HCT116 (cell line): ENCODE measurements at regions not wholly inside any gene's neighbourhood (a gene's known extent, or its start where the extent isn't known, plus 50 kb on each side); places are given as distances from the start of the nearest gene placed in this dataset.

Experiments
- ATAC-seq: fragments of 200-7000 bp; cut with Tn5 transposase; 2 replicates; pipeline ENCODE4 v1.9.1; 2020; ENCODE audit warnings: mild to moderate bottlenecking, moderate library complexity
- BruUV-seq: library from RNA; stranded (reverse); fragments of 400-500 nt; replicated peaks from 2 replicates; lab custom pipeline; 2021; lab: Mats Ljungman, UMichigan
- CTCF ChIA-PET: fragments of 300-600 bp; sonication (Branson Sonifier 250); formaldehyde crosslinking; loops from one replicate; lab custom pipeline; 2021; ENCODE audit warnings: antibody characterized with exemption; lab: Charles Lee
- POLR2A ChIA-PET: fragments of 300-600, 350-600 bp; sonication (Branson Sonifier 250); formaldehyde crosslinking; loops from one replicate; lab custom pipeline; 2021; ENCODE audit warnings: antibody characterized with exemption; lab: Charles Lee
- RAD21 ChIA-PET, 2 experiments: fragments of 300-600 bp; sonication (Branson Sonifier 250); formaldehyde crosslinking; loops; one replicate each; lab custom pipeline; 2023; ENCODE audit warnings: low total read pairs in 2 of 2; ENCODE audit not compliant: uncharacterized antibody in 2 of 2, unreplicated experiment in 2 of 2, low non-redundant PET in 1 of 2; lab: Charles Lee
- DNase-seq: peaks from one replicate; pipeline ENCODE4 v3.0.0-alpha.2; 2010; ENCODE audit warnings: low read depth, low spot score
- H2AFZ ChIP-seq: fragments of 200-600 bp; shearing (Covaris generic), sonication (generic); 2 replicates; pipeline ENCODE4 v1.6.1; 2017; ENCODE audit warnings: low read depth, mixed run types, mixed read lengths, antibody characterized with exemption, low read length; ENCODE audit not compliant: poor library complexity, severe bottlenecking
- H3K27ac ChIP-seq: 2 replicates; pipeline ENCODE4 v1.5.1; 2012; ENCODE audit warnings: low read depth, low read length
- H3K27me3 ChIP-seq: fragments of 200-600 bp; sonication (generic); 2 replicates; pipeline ENCODE4 v1.6.1; 2016; ENCODE audit warnings: mixed run types, low read length, mixed read lengths; ENCODE audit not compliant: insufficient read depth
- H3K36me3 ChIP-seq, 2 experiments: fragments of 200-500 bp in 1 of 2; fragments of 200-600 bp in 1 of 2; sonication (Bioruptor generic) in 1 of 2; sonication (generic) in 1 of 2; 2 replicates each; pipeline versions ENCODE4 v1.5.1 to v1.6.1; 2014 to 2016; ENCODE audit warnings: low read length in 2 of 2, inconsistent platforms in 1 of 2, mixed read lengths in 1 of 2, mixed run types in 1 of 2; ENCODE audit not compliant: insufficient read depth in 2 of 2, control insufficient read depth in 1 of 2
- H3K4me1 ChIP-seq, 2 experiments: fragments of 200-600 bp in 1 of 2; sonication (generic) in 1 of 2; 2 replicates each; pipeline versions ENCODE4 v1.5.1 to v1.6.1; 2012 to 2017; ENCODE audit warnings: low read length in 2 of 2, inconsistent platforms in 1 of 2, mild to moderate bottlenecking in 1 of 2, mixed read lengths in 1 of 2, mixed run types in 1 of 2, moderate library complexity in 1 of 2; ENCODE audit not compliant: insufficient read depth in 2 of 2, control insufficient read depth in 1 of 2
- H3K4me2 ChIP-seq: fragments of 200-600 bp; sonication (generic); 2 replicates; pipeline ENCODE4 v1.6.1; 2017; ENCODE audit warnings: mixed run types, low read length, mixed read lengths
- H3K4me3 ChIP-seq, 2 experiments: fragments of 200-600 bp in 1 of 2; sonication (generic) in 1 of 2; replicated peaks in 1 of 2; 2 replicates each; pipeline ENCODE4 v1.5.1; 2011 to 2016; ENCODE audit warnings: low read length in 2 of 2, control low read depth in 1 of 2, low read depth in 1 of 2, mild to moderate bottlenecking in 1 of 2, mixed read lengths in 1 of 2, mixed run types in 1 of 2
- H3K79me2 ChIP-seq: fragments of 200-600 bp; sonication (generic); 2 replicates; pipeline ENCODE4 v1.6.1; 2017; ENCODE audit warnings: mild to moderate bottlenecking, mixed run types, low read length, moderate library complexity, mixed read lengths; ENCODE audit not compliant: insufficient read depth
- H3K9ac ChIP-seq: fragments of 200-600 bp; sonication (generic); 2 replicates; pipeline ENCODE4 v1.6.1; 2016; ENCODE audit warnings: low read length, mixed read lengths
- H3K9me2 ChIP-seq: fragments of 200-600 bp; sonication (generic), shearing (Covaris generic); 2 replicates; pipeline ENCODE4 v1.6.1; 2017; ENCODE audit warnings: mixed run types, mild to moderate bottlenecking, moderate library complexity; ENCODE audit not compliant: insufficient read depth
- H3K9me3 ChIP-seq, 2 experiments: fragments of 200-500 bp in 1 of 2; fragments of 200-600 bp in 1 of 2; sonication (Bioruptor generic) in 1 of 2; sonication (generic) in 1 of 2; 2 replicates each; pipeline ENCODE4 v1.6.1; 2014 to 2017; ENCODE audit warnings: low read length in 2 of 2, mixed read lengths in 2 of 2, inconsistent platforms in 1 of 2, low read depth in 1 of 2, mild to moderate bottlenecking in 1 of 2, mixed run types in 1 of 2, moderate library complexity in 1 of 2; ENCODE audit not compliant: control insufficient read depth in 1 of 2, insufficient read depth in 1 of 2
- H4K20me1 ChIP-seq: fragments of 200-600 bp; sonication (generic), shearing (Covaris generic); 2 replicates; pipeline ENCODE4 v1.6.1; 2017; ENCODE audit warnings: mixed run types, mild to moderate bottlenecking, moderate library complexity; ENCODE audit not compliant: insufficient read depth
- ATF3 ChIP-seq: IDR thresholded peaks from 2 replicates; pipeline ENCODE4 v1.6.1; 2012
- CBX3 ChIP-seq: IDR thresholded peaks from 2 replicates; pipeline ENCODE4 v1.6.1; 2012; ENCODE audit warnings: low read depth
- CTCF ChIP-seq, 3 experiments: fragments of 200-600 bp in 1 of 3; sonication (generic) in 1 of 3; IDR thresholded peaks in 2 of 3; conservative IDR thresholded peaks in 1 of 3; 2 replicates each; pipeline ENCODE4 v1.5.1; 2012 to 2017; ENCODE audit warnings: low read depth in 2 of 3, low read length in 2 of 3, antibody characterized with exemption in 1 of 3, borderline replicate concordance in 1 of 3, control low read depth in 1 of 3, mild to moderate bottlenecking in 1 of 3, mixed read lengths in 1 of 3, mixed run types in 1 of 3, moderate library complexity in 1 of 3; ENCODE audit not compliant: insufficient read depth in 1 of 3
- EGR1 ChIP-seq: IDR thresholded peaks from 2 replicates; pipeline ENCODE4 v1.6.1; 2012; ENCODE audit warnings: low read depth
- ELF1 ChIP-seq: IDR thresholded peaks from 2 replicates; pipeline ENCODE4 v1.6.1; 2012; ENCODE audit warnings: low read depth, borderline replicate concordance
- EZH2 ChIP-seq: fragments of 200-600 bp; sonication (generic); IDR thresholded peaks from 2 replicates; pipeline ENCODE4 v1.6.1; 2017; ENCODE audit warnings: antibody characterized with exemption, mixed run types
- EZH2phosphoT487 ChIP-seq: fragments of 200-600 bp; IDR thresholded peaks from 2 replicates; pipeline ENCODE4 v1.6.1; 2018; ENCODE audit warnings: antibody characterized with exemption, borderline replicate concordance
- FOSL1 ChIP-seq: IDR thresholded peaks from 2 replicates; pipeline ENCODE4 v1.6.1; 2012; ENCODE audit warnings: low read depth
- JUND ChIP-seq: IDR thresholded peaks from 2 replicates; pipeline ENCODE4 v1.6.1; 2012
- MAX ChIP-seq: IDR thresholded peaks from 2 replicates; pipeline ENCODE4 v1.6.1; 2012
- POLR2A ChIP-seq: IDR thresholded peaks from 2 replicates; pipeline ENCODE4 v1.7.0; 2011; ENCODE audit warnings: borderline replicate concordance; ENCODE audit not compliant: insufficient read depth, insufficient read length; ENCODE audit errors: extremely low read depth
- RAD21 ChIP-seq: IDR thresholded peaks from 2 replicates; pipeline ENCODE4 v1.6.1; 2012; ENCODE audit warnings: low read depth, mild to moderate bottlenecking
- REST ChIP-seq: IDR thresholded peaks from 2 replicates; pipeline ENCODE4 v1.6.1; 2012; ENCODE audit warnings: low read depth
- SIN3A ChIP-seq: IDR thresholded peaks from 2 replicates; pipeline ENCODE4 v1.6.1; 2012; ENCODE audit warnings: low read depth
- SP1 ChIP-seq: IDR thresholded peaks from 2 replicates; pipeline ENCODE4 v1.6.1; 2012; ENCODE audit warnings: low read depth
- SRF ChIP-seq: IDR thresholded peaks from 2 replicates; pipeline ENCODE4 v1.6.1; 2012; ENCODE audit warnings: low read depth
- TCF7L2 ChIP-seq: IDR thresholded peaks from 2 replicates; pipeline ENCODE4 v1.7.0; 2011; ENCODE audit warnings: borderline replicate concordance, inconsistent platforms; ENCODE audit not compliant: insufficient read depth, insufficient read length; ENCODE audit errors: extremely low read depth
- YY1 ChIP-seq: IDR thresholded peaks from 2 replicates; pipeline ENCODE4 v1.6.1; 2011; ENCODE audit warnings: low read length, low read depth, moderate library complexity, mild to moderate bottlenecking; ENCODE audit not compliant: insufficient replicate concordance; ENCODE audit errors: extremely low read depth
- ZBTB33 ChIP-seq: IDR thresholded peaks from 2 replicates; pipeline ENCODE4 v1.6.1; 2011; ENCODE audit warnings: mild to moderate bottlenecking, low read length, moderate library complexity; ENCODE audit not compliant: insufficient replicate concordance; ENCODE audit errors: extremely low read depth
- ZNF274 ChIP-seq: fragments of 200-500 bp; sonication (Bioruptor generic); IDR thresholded peaks from 2 replicates; pipeline ENCODE4 v1.6.1; 2014; ENCODE audit warnings: mild to moderate bottlenecking, low read depth, low read length, inconsistent platforms
- intact Hi-C: fragments of 100-400 bp; cut with micrococcal nuclease; formaldehyde crosslinking; loops from 2 replicates; pipeline ENCODE4 v1.10.0; 2022

- DNase-seq (no peak), ATAC-seq (no peak)
- H3K27me3 ChIP-seq: no peaks in the 10 kb centered on the region
- no peaks in the 10 kb centered on the region for H3K9me2 ChIP-seq
- no peaks in the 10 kb centered on the region for H4K20me1 ChIP-seq
- H3K9ac ChIP-seq: no peak overlapping the region
- H3K9me3 ChIP-seq: peaks cover 0 to 11% of the 10 kb centered on the region in 2 experiments; a peak in 2 of 4 replicates
- POLR2A ChIA-PET: no interaction called here
- H3K79me2 ChIP-seq: no peaks in the 10 kb centered on the region
- BruUV-seq: no TSS peak
- no peaks in the 10 kb centered on the region for H3K36me3 ChIP-seq
- no peak overlapping the region for H3K27ac ChIP-seq
- intact Hi-C loops: no loop called here
- H2AFZ ChIP-seq: no peak overlapping the region
- no peak overlapping the region for H3K4me3 ChIP-seq
- no peak for TF ChIP-seq FOSL1
- TF ChIP-seq EZH2phosphoT487: no peak
- no peak for TF ChIP-seq CBX3
- TF ChIP-seq CTCF (IDR thresholded peaks at IDR 0.05 in 2 of 3, conservative IDR thresholded peaks at IDR 0.05 in 1 of 3; ENCODE audit: borderline replicate concordance in 1 of 3, insufficient read depth in 1 of 3, low read depth in 2 of 3, low read length in 2 of 3): no peak
- TF ChIP-seq REST: no peak
- no peak for TF ChIP-seq JUND
- TF ChIP-seq MAX: no peak
- TF ChIP-seq POLR2A: no peak
- TF ChIP-seq ELF1: no peak
- no peak for TF ChIP-seq YY1
- TF ChIP-seq SRF: no peak
- TF ChIP-seq ATF3: no peak
- no peak for TF ChIP-seq TCF7L2
- no peak for TF ChIP-seq SP1
- no peak for TF ChIP-seq EGR1
- no peak for TF ChIP-seq RAD21
- TF ChIP-seq ZNF274: no peak
- TF ChIP-seq SIN3A: no peak
- no peak for TF ChIP-seq EZH2
- TF ChIP-seq ZBTB33: no peak
- RAD21 ChIA-PET: no interaction called here
- no peak overlapping the region for H3K4me2 ChIP-seq
- CTCF ChIA-PET: no interaction called here
- no peaks in the 10 kb centered on the region for H3K4me1 ChIP-seq
These were observed 367.2 kb downstream of the USP25 start for GRCh38 chr21:16096988-16097387.
